GM21526 (cell line): ENCODE measurements at regions not wholly inside any gene's neighbourhood (a gene's known extent, or its start where the extent isn't known, plus 50 kb on each side); places are given as distances from the start of the nearest gene placed in this dataset.
"Not testable (repeated sequence)": the region's sequence is repeated elsewhere in the genome, so short reads cannot be mapped to it uniquely, and the experiment has no call there.

Source experiments
- ATAC-seq: cut with Tn5 transposase; IDR thresholded peaks from one replicate; pipeline ENCODE4 v1.9.1; 2021; ENCODE audit warnings: moderate library complexity; ENCODE audit not compliant: unreplicated experiment, low FRiP score

DNA sequence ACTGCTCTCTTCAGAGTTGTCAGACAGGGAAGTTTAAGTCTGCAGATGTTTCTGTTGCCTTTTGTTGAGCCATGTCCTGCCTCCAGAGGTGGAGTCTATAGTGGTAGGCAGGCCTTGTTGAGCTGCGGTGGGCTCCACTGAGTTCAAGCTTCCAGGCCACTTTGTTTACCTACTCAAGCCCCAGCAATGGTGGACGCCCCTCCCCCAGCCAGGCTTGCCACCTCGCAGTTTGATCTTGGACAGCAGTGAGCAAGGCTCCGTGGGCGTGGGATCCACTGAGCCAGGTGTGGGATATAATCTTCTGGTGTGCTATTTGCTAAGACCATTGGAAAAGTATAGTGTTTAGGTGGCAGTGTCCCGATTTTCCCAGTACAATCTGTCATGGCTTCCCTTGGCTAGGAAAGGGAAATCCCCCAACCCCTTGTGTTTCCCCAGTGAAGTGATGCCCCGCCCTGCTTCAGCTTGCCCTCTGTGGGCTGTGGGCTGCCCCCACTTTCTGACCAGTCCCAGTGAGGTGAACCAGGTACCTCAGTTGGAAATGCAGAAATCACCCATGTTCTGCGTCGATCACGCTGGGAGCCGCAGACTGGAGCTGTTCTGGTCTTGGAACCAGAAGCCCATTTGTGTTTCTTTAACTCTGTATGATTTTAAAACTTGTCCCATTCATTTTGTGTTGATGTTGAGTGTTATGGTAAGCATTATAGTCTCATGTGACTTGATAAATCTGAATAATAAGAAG lies 89.2 kb upstream of the CALCR start:
- ATAC-seq = no peak

DNA sequence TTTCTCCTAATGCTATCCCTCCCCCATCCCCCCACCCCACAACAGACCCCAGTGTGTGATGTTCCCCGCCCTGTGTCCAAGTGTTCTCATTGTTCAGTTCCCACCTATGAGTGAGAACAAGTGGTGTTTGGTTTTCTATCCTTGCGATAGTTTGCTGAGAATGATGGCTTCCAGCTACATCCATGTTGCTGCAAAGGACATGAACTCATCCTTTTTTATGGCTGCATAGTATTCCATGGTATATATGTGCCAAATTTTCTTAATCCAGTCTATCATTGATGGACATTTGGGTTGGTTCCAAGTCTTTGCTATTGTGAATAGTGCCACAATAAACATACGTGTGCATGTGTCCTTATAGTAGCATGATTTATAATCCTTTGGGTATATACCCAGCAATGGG lies 83.6 kb upstream of the CALCR start:
- ATAC-seq = not testable (repeated sequence)

DNA sequence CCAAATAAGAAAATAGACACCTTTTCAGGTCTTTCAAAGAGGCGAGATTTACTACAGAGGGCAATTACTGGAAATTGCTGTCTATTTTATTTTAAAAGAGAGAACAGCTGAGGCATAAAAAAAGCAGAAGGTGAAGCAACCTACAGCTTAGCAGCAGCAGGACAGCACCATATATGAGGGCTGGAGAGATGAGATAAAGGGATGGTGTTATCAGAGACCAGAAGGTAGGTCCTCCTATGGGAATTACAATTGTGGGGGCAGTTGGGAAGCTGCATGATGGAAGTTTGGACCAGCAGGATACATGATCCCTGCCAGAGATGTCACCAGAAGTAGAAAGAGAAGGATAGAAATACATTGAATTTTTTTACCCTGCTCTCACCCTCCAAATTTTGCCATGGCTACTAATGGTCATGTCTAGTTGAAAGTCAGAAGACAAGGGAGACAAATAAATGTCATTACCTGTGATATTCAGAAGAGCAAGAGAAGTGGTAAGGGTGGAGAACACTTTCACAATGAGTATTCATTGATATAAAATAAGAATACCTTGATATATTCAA lies 77.2 kb upstream of the CALCR start:
- no peak for ATAC-seq

DNA sequence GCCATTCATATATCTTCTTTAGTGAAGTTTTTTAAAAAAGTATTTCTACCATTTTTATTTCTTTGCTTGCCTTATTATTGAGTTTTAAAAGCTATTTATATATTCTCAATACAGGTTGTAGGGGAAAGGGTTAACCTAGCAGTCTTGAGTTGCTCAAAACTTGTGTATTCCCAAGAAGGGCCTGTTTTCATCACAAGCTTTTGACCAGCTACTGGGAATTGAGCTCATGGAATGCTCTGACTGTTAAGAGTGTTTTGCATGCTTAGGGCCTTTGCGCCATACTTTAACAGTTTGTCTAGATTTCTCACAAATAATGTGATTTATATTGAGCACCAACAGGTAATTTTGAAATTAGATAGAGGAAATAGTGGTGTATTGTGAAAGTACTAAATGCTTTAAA lies 72.0 kb upstream of the CALCR start:
- ATAC-seq = no peak

DNA sequence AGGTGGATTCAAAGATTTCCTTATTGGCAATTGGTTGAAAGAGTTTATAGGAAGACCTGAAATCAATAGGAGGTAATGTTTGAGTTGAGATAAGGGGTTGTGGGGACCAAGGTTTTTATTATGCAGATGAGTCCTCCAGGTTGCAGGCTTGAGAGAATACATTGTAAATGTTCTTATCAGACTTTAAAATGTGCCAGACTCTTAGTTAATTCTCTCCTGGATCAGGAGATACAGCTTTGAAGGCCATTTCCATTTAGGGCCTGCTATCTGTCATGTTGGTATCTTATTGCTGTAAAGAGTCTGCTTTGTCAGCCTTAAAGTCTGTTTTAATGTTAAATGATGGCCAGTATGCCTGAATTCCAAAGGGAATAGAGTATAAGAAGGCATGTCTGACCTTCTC lies 61.8 kb upstream of the CALCR start:
- ATAC-seq = no peak

DNA sequence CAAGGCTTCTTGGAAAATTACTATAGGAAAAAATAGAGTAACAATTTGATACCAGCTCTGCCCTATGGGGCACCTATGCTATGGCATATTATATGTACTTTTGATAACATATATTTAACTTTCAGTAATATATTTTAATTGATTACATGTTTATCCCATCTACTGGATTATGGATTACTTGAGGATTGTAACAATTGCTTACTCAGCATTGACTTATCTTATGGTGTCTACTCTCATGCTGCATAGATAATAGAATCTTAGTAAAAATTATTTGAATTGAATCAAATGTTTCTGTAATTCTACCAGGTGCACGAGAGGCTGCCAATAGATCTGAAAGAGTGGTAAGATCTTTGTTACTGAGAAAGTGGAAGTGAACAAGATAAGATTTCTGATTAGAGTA lies 57.8 kb upstream of the CALCR start:
- no peak for ATAC-seq

DNA sequence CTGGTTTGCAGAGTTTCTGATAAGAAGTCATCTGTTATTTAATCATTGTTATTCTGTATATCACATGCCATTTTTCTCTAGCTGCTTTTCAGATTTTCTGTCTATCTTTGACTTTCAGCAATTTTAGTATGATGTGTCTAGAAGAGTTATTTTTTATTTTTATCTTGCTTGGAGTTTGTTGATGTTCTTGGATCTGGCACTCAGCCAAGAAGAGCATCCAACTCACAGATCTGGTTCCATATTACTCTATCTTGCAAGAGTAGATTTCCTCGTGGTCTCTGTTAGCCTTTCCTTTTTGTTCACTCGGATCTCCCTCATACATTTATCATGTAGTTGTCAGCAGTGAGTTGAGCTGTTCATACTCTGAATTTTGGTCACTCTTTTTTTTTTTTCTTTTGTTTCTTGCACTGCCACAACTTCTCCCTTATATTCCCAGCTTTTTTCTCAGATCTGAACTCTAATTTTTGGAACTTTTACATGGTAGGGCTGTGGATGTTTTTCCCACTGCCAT lies 54.8 kb upstream of the CALCR start:
- no peak for ATAC-seq

DNA sequence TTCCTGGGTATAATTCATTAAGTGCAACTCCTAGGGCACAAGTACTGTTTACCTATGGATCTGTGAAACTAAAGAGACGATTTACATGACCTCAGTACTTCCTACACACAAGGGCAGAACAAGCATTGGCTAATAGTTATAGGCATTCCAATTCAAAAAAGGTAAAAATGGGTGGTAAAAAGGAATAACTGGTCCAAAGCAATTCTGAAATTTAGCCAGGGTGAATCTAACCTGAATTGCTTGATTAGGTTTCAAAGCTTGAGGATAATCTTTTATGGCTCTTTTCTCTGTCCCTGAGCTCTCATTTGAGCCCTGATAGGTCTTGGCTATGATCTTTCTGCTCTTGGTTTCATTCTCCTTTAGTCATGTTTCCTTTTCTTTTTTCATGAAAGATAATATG lies 52.3 kb upstream of the CALCR start:
- no peak for ATAC-seq
